AG04449 (cell line): ENCODE measurements at regions not wholly inside any gene's neighbourhood (a gene's known extent, or its start where the extent isn't known, plus 50 kb on each side); places are given as distances from the start of the nearest gene placed in this dataset.
"Not testable (repeated sequence)": the region's sequence is repeated elsewhere in the genome, so short reads cannot be mapped to it uniquely, and the experiment has no call there.

Experiments
- CTCF ChIA-PET: fragments of 350-600 bp; formaldehyde crosslinking; extraction: SDS; loops from one replicate; lab custom pipeline; 2021; ENCODE audit warnings: antibody characterized with exemption; lab: Yijun Ruan, JAX
- POLR2A ChIA-PET: fragments of 400-600, 350-600 bp; formaldehyde crosslinking; extraction: SDS; loops from one replicate; lab custom pipeline; 2020; ENCODE audit warnings: antibody characterized with exemption, inconsistent platforms; lab: Yijun Ruan, JAX
- DNase-seq: peaks from one replicate; pipeline ENCODE4 v3.0.0-alpha.2; 2010; ENCODE audit warnings: low read depth, low spot score
- H3K4me3 ChIP-seq: 2 replicates; pipeline ENCODE4 v1.5.1; 2011; ENCODE audit warnings: low read depth, mild to moderate bottlenecking, control low read depth, low read length
- TF ChIP-seq, protein P1 (sequence below): IDR thresholded peaks from one replicate; pipeline ENCODE4 v1.5.1; 2011; ENCODE audit warnings: mild to moderate bottlenecking, moderate library complexity, low read length, control low read depth, inconsistent platforms; ENCODE audit not compliant: insufficient read depth; ENCODE audit errors: missing control alignments

- no peak for DNase-seq
- H3K4me3 ChIP-seq, result no peak overlapping the region
- CTCF ChIA-PET, result no interaction called here
- POLR2A ChIA-PET, result no interaction called here
- TF ChIP-seq, protein P1, sequence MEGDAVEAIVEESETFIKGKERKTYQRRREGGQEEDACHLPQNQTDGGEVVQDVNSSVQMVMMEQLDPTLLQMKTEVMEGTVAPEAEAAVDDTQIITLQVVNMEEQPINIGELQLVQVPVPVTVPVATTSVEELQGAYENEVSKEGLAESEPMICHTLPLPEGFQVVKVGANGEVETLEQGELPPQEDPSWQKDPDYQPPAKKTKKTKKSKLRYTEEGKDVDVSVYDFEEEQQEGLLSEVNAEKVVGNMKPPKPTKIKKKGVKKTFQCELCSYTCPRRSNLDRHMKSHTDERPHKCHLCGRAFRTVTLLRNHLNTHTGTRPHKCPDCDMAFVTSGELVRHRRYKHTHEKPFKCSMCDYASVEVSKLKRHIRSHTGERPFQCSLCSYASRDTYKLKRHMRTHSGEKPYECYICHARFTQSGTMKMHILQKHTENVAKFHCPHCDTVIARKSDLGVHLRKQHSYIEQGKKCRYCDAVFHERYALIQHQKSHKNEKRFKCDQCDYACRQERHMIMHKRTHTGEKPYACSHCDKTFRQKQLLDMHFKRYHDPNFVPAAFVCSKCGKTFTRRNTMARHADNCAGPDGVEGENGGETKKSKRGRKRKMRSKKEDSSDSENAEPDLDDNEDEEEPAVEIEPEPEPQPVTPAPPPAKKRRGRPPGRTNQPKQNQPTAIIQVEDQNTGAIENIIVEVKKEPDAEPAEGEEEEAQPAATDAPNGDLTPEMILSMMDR, result no peak
These were observed 446.4 kb upstream of the NRG3 start for GRCh38 chr10:81428456-81429134.

- DNase-seq, result no peak
- H3K4me3 ChIP-seq, result no peak overlapping the region
- POLR2A ChIA-PET, result no interaction called here
- CTCF ChIA-PET, result no interaction called here
- TF ChIP-seq, protein P1, result no peak
These were observed 435.5 kb upstream of the NRG3 start for GRCh38 chr10:81439445-81439844.

DNA sequence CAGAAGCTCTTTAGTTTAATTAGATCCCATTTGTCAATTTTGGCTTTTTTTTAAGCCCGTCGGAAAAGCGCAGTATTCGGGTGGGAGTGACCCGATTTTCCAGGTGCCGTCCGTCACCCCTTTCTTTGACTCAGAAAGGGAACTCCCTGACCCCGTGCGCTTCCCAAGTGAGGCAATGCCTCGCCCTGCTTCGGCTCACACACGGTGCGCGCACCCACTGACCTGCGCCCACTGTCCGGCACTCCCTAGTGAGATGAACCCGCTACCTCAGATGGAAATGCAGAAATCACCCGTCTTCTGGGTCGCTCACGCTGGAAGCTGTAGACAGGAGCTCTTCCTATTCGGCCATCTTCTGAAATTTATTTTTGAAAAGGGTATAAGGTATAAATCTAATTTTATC, 433.4 kb upstream of the NRG3 start:
- DNase-seq, POLR2A ChIA-PET, CTCF ChIA-PET, H3K4me3 ChIP-seq: not testable (repeated sequence)

GRCh38 chr10:81444242-81444929, 430.6 kb upstream of the NRG3 start:
- TF ChIP-seq, protein P1, result no peak
- POLR2A ChIA-PET, result interaction anchor here (0.6 kb wide), 1 partner anchor 135 kb away, joined by 3 read pairs; no protein-coding TSS in a partner anchor
- H3K4me3 ChIP-seq, result no peak overlapping the region
- DNase-seq, result no peak
- CTCF ChIA-PET, result no interaction called here

DNA sequence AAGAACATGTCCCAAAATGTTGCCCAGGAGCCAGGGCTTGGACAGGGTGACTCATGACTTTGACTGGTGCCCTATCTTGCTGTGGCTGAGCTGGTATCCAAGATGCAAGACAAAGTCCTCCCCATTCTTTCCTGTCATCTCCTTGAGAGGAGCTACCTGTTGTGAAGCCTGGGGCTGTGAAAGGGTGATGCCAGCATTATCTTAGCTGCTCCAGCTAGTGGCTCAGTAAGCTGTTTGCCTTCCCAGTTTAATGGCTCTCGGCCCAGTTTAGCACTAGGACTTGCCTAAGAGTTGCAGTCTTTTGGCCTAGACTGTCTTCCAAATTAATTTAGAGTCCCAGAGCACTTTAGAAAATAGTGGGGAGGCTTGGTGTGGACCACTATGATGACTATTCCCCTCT, 424.3 kb upstream of the NRG3 start:
- TF ChIP-seq, protein P1, result no peak
- CTCF ChIA-PET, result no interaction called here
- no peak for DNase-seq
- POLR2A ChIA-PET, result no interaction called here
- H3K4me3 ChIP-seq, result no peak overlapping the region

DNA sequence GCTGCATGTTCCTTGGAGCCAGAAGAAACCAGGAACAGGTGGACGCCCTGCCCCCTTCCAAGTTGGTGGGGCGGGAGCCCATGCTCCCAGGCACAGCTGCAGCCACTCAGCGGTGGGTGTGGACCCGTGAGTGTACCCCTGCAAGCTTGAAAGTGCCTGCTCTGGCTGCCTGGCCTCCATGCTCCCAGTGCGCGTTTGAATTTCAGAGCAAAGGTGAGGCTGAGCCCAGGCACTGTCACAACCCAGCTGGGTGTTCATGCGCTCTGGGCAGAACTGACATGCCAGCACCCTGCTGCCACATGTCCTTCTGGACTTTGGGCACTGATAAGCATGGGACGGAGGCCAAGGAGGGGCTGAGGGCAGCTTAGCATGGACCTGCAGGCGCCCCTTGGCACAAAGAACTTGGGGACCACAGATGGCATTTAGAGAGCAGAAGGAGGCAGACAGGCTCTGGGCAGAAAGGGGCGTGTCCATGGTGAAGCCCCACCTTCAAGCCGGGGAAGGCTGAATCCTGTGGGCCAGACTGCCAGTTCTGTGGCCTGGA, 402.0 kb upstream of the NRG3 start:
- POLR2A ChIA-PET, result no interaction called here
- no peak for DNase-seq
- TF ChIP-seq, protein P1, result no peak
- no peak overlapping the region for H3K4me3 ChIP-seq
- CTCF ChIA-PET, result no interaction called here
